Gastroesophageal sphincter (tissue), 3 donors: ENCODE measurements at regions not wholly inside any gene's neighbourhood (a gene's known extent, or its start where the extent isn't known, plus 50 kb on each side); places are given as distances from the start of the nearest gene placed in this dataset.

Experiments used
- CTCF ChIP-seq, 4 experiments: fragments of 200-600 bp in 2 of 4; fragments of 450-650 bp in 2 of 4; sonication (generic) in 1 of 4; IDR thresholded peaks; one replicate each; pipeline ENCODE4 v1.5.1; 2017 to 2019; ENCODE audit warnings: antibody characterized with exemption in 4 of 4, mild to moderate bottlenecking in 2 of 4, moderate library complexity in 2 of 4
- EP300 ChIP-seq: sonication (generic); formaldehyde crosslinking; IDR thresholded peaks from one replicate; pipeline ENCODE4 v1.6.1; 2017; ENCODE audit warnings: antibody characterized with exemption, mild to moderate bottlenecking
- POLR2A ChIP-seq, 2 donors: fragments of 450-650 bp; IDR thresholded peaks; one replicate each; pipeline ENCODE4 v1.6.1; 2017; ENCODE audit warnings: antibody characterized with exemption in 2 of 2, mild to moderate bottlenecking in 2 of 2, moderate library complexity in 1 of 2
- POLR2AphosphoS5 ChIP-seq: sonication (generic); formaldehyde crosslinking; IDR thresholded peaks from one replicate; pipeline ENCODE4 v1.6.1; 2017; ENCODE audit warnings: antibody characterized with exemption

DNA sequence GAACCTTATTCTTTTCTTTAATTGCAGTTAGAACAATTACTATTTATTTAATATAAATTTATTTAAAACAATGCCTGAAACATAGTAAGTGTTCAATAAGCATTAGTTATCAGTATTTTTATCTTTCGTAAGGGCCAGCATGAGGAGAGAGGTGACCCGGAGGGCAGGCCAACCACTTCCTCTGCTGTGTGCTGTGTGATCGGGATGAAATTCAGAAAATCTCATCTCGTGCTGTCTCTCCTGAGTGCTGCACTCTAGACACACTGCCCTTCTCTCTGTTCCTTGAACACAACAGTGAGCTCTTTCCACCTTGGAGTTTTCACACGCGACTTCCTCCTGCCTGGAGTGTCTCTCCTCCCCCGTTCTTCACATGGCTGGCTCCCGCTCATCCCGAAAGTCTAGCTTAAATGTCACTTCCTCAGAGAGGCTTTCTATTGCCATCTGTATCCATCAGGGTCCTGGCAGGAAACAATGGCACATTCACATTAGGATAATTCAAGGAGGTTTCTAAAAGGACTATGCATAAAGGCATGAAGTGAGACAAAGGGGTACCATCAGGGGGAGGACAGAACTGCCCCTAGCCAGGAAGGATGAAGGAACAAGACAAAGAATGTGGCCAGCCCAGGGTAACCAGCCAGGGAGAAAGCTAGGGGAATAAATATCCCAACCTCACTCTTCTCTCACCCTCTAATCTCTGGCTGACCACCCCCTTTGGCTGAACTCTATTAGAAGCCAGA lies 142.6 kb upstream of the GJB5 start:
- no peak for TF ChIP-seq CTCF (IDR thresholded peaks at IDR 0.05)
- TF ChIP-seq EP300: no peak
- TF ChIP-seq POLR2AphosphoS5: no peak
- no peak for TF ChIP-seq POLR2A (IDR thresholded peaks at IDR 0.05)
